GM20000 (cell line): ENCODE measurements at regions not wholly inside any gene's neighbourhood (a gene's known extent, or its start where the extent isn't known, plus 50 kb on each side); places are given as distances from the start of the nearest gene placed in this dataset.

ENCODE experiments used
- DNase-seq: peaks from one replicate; pipeline ENCODE4 v3.0.0; 2012; ENCODE audit warnings: low spot score
- TF ChIP-seq, protein P1 (sequence below): IDR thresholded peaks from 2 replicates; pipeline ENCODE4 v1.5.1; 2012; ENCODE audit warnings: mild to moderate bottlenecking, control low read depth; ENCODE audit errors: extremely low read depth, missing control alignments

DNA sequence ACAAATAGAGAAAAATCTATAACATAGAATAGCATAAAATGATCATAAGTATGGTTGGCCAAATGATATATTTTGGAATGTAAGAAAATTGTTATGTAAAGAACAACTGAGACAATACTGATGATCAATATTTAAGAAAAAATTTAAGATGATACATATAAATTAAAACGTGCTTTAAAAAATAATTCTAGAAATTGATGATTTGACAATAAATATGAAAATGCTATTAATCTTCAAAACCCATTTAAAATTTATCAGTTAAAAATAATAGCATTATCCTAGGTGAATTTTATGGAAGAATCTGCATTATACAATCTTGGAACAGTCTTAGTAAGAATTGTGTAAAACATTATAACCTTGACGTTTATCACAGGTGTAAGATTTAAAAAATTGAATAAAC lies 95.1 kb upstream of the DACH1 start:
- TF ChIP-seq, protein P1, sequence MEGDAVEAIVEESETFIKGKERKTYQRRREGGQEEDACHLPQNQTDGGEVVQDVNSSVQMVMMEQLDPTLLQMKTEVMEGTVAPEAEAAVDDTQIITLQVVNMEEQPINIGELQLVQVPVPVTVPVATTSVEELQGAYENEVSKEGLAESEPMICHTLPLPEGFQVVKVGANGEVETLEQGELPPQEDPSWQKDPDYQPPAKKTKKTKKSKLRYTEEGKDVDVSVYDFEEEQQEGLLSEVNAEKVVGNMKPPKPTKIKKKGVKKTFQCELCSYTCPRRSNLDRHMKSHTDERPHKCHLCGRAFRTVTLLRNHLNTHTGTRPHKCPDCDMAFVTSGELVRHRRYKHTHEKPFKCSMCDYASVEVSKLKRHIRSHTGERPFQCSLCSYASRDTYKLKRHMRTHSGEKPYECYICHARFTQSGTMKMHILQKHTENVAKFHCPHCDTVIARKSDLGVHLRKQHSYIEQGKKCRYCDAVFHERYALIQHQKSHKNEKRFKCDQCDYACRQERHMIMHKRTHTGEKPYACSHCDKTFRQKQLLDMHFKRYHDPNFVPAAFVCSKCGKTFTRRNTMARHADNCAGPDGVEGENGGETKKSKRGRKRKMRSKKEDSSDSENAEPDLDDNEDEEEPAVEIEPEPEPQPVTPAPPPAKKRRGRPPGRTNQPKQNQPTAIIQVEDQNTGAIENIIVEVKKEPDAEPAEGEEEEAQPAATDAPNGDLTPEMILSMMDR: no peak
- DNase-seq: no peak

DNA sequence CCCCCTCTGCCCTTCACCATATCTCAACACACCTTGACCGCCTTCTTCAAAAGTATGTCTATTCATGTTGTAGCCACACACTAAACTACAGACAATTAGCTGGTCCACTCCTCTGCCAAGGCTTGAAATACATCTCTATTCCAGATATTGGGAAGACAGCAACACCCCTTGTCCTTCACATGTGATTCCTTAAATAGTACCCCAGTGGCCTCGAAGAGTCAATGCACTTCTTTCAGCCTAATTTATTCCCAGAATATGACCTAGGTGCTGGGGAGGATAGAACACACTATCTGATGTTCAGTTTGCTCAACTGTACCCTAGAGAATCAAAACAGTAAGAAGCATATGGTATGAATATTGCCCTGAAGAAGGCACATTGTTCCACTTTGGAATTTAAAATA lies 82.4 kb upstream of the DACH1 start:
- DNase-seq: no peak
- TF ChIP-seq, protein P1: no peak

- TF ChIP-seq, protein P1: no peak
- no peak for DNase-seq
These were observed 72.2 kb upstream of the DACH1 start for GRCh38 chr13:71939186-71939585.

GRCh38 chr13:71935166-71935840 lies 68.3 kb upstream of the DACH1 start:
- TF ChIP-seq, protein P1: no peak
- DNase-seq: no peak

DNA sequence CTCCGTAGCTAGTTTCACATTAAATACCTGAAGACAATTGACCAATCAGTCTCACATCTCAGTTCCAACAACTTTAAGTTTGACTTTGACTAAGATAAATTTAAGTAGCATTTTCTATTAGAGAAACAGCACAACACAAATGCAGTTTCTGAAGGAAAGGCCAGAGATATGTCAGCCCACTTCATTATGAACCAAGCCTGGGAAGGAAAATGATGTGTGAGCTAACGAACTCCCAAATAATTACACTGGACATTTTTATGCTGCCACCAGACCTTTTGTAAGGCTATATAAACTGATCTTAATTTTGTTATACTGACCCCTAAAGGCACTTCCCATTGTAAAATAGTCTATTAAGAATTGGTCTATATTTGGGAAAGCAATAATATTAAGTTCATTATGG lies 57.9 kb upstream of the DACH1 start:
- TF ChIP-seq, protein P1: no peak
- no peak for DNase-seq

DNA sequence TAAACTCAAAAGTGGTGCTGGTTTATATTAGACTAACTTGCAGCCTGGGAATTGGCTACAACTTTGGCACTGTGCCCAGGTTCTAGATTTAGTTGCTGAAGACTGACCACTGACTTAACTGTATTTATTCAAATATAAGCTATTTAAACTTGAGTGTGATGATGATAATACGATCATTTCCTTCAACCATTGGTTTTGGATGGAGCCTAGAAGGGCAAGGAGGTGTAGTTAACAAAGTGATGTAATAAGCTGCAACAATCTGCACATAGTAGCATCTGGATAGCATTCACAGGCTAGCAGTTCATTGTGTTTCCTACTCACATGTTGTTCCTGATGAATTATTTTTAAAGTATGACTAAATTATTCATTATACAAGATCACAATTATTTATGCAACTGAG lies 55.2 kb upstream of the DACH1 start:
- TF ChIP-seq, protein P1: no peak
- DNase-seq: no peak
